ENCODE measurements at regions not wholly inside any gene's neighbourhood (a gene's known extent, or its start where the extent isn't known, plus 50 kb on each side); places are given as distances from the start of the nearest gene placed in this dataset.

DNA sequence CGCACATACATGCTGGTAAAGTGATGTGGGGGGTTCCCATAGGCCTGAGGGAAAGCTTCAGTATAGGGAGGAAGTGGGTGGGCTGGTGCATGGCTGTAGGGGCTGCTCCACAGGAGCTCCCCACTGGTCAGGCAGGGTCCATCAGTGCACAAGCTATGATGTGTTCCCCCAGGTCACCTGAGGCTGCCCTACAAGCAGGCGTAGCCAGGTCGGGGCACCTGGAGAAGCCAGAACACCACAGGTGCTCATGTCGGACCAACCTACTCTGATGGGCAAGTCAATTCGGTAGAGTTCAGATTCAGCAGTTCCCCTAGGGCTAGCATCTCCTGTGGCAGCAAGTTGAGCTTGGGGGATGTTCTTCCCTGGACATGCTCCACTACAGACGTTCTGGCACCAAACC lies 103.3 kb upstream of the EPHA5 start:
- H3K27ac ChIP-seq, result no peak overlapping the region
- TF ChIP-seq, protein P1, sequence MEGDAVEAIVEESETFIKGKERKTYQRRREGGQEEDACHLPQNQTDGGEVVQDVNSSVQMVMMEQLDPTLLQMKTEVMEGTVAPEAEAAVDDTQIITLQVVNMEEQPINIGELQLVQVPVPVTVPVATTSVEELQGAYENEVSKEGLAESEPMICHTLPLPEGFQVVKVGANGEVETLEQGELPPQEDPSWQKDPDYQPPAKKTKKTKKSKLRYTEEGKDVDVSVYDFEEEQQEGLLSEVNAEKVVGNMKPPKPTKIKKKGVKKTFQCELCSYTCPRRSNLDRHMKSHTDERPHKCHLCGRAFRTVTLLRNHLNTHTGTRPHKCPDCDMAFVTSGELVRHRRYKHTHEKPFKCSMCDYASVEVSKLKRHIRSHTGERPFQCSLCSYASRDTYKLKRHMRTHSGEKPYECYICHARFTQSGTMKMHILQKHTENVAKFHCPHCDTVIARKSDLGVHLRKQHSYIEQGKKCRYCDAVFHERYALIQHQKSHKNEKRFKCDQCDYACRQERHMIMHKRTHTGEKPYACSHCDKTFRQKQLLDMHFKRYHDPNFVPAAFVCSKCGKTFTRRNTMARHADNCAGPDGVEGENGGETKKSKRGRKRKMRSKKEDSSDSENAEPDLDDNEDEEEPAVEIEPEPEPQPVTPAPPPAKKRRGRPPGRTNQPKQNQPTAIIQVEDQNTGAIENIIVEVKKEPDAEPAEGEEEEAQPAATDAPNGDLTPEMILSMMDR (conservative IDR thresholded peaks at IDR 0.05), result no peak

GRCh38 chr4:65747386-65747785 lies 77.1 kb upstream of the EPHA5 start:
- no peak overlapping the region for H3K27ac ChIP-seq
- TF ChIP-seq, protein P1 (conservative IDR thresholded peaks at IDR 0.05), result no peak

DNA sequence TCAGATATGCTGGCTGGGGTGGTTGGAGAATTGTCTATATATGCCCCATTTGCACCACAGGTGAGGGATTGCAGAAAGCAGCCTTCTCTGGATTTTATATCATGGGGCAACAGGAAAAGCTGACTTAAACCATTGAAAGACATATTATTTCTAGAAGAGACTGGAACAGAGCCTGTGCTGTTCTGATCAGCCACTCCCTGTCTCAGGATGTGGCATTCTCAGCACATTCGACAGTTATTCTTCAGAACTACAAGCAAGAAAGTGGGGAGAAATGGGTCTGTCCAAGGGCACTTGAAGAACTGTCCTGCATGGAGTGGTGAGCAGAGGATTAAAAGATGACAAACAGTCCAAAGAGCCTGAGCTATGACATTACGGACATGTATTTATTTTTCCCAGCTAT lies 67.8 kb upstream of the EPHA5 start:
- H3K27ac ChIP-seq, result no peak overlapping the region
- TF ChIP-seq, protein P1 (conservative IDR thresholded peaks at IDR 0.05), result no peak

- TF ChIP-seq, protein P1 (conservative IDR thresholded peaks at IDR 0.05), result no peak
- no peak overlapping the region for H3K27ac ChIP-seq
Observed at GRCh38 chr4:65737672-65738071, 67.4 kb upstream of the EPHA5 start.

- H3K27ac ChIP-seq, result no peak overlapping the region
- TF ChIP-seq, protein P1 (conservative IDR thresholded peaks at IDR 0.05), result no peak
Observed at GRCh38 chr4:65724973-65725372, 54.7 kb upstream of the EPHA5 start.
